HepG2 (cell line): ENCODE measurements at regions not wholly inside any gene's neighbourhood (a gene's known extent, or its start where the extent isn't known, plus 50 kb on each side); places are given as distances from the start of the nearest gene placed in this dataset.

Experiments used
- KDM5B ChIP-seq: sonication (generic); formaldehyde crosslinking; IDR thresholded peaks from 2 replicates; pipeline ENCODE4 v1.4.0; 2020; ENCODE audit warnings: missing genetic modification reagents, mild to moderate bottlenecking, borderline replicate concordance
- NR2F6 ChIP-seq, 2 experiments: IDR thresholded peaks; 2 replicates each; pipeline ENCODE4 v1.6.1; 2016; ENCODE audit warnings: antibody characterized with exemption in 1 of 2, mild to moderate bottlenecking in 1 of 2
- PHF5A ChIP-seq: IDR thresholded peaks from one replicate; pipeline ENCODE4 v1.6.1; 2018; ENCODE audit warnings: low read depth, missing genetic modification reagents; ENCODE audit not compliant: unreplicated experiment
- PHF8 ChIP-seq: sonication (generic); formaldehyde crosslinking; IDR thresholded peaks from 2 replicates; pipeline ENCODE4 v1.5.0; 2020; ENCODE audit warnings: missing genetic modification reagents
- POLR2AphosphoS5 ChIP-seq: IDR thresholded peaks from 2 replicates; pipeline ENCODE4 v1.6.1; 2012; ENCODE audit warnings: low read depth, low read length
- TF ChIP-seq, protein P1 (sequence below): sonication (generic); formaldehyde crosslinking; IDR thresholded peaks from 2 replicates; pipeline ENCODE4 v1.4.0; 2020; ENCODE audit warnings: missing genetic modification reagents, borderline replicate concordance
- TF ChIP-seq, protein P2 (sequence below): sonication (generic); formaldehyde crosslinking; IDR thresholded peaks from 2 replicates; pipeline ENCODE4 v1.5.0; 2020; ENCODE audit warnings: missing genetic modification reagents, mild to moderate bottlenecking, borderline replicate concordance
- TF ChIP-seq, protein P3 (sequence below): sonication (generic); formaldehyde crosslinking; IDR thresholded peaks from 2 replicates; pipeline ENCODE4 v1.4.0; 2020; ENCODE audit warnings: missing genetic modification reagents, mild to moderate bottlenecking, borderline replicate concordance
- TF ChIP-seq, protein P4 (sequence below): sonication (generic); formaldehyde crosslinking; conservative IDR thresholded peaks from 2 replicates; pipeline ENCODE4 v1.4.0; 2020; ENCODE audit warnings: missing genetic modification reagents

DNA sequence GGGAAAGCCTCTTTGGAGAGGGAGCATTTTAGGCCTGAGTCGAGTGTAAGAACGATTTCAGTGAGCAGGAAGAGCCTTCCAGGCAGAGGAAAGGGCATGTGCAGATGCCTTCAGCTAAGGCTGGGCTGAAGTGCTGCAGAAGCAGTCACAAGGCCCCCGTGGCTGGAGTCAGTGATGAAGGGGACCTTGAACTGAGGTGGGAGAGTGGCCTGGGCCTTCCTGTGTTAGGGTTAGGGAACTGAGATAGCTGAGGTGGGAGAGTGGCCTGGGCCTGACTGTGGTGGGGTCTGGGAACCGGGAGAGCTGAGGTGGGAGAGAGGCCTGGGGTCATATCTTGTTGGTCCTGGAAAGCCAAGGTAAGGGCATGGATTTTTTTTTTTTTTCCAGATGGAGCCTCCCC lies 50.9 kb upstream of the ETV3 start:
- no peak for TF ChIP-seq KDM5B (CRISPR knock-in tag)
- TF ChIP-seq, protein P1, sequence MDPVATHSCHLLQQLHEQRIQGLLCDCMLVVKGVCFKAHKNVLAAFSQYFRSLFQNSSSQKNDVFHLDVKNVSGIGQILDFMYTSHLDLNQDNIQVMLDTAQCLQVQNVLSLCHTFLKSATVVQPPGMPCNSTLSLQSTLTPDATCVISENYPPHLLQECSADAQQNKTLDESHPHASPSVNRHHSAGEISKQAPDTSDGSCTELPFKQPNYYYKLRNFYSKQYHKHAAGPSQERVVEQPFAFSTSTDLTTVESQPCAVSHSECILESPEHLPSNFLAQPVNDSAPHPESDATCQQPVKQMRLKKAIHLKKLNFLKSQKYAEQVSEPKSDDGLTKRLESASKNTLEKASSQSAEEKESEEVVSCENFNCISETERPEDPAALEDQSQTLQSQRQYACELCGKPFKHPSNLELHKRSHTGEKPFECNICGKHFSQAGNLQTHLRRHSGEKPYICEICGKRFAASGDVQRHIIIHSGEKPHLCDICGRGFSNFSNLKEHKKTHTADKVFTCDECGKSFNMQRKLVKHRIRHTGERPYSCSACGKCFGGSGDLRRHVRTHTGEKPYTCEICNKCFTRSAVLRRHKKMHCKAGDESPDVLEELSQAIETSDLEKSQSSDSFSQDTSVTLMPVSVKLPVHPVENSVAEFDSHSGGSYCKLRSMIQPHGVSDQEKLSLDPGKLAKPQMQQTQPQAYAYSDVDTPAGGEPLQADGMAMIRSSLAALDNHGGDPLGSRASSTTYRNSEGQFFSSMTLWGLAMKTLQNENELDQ (CRISPR knock-in tag), result no peak
- no peak for TF ChIP-seq PHF5A (CRISPR knock-in tag)
- no peak for TF ChIP-seq POLR2AphosphoS5
- no peak for TF ChIP-seq PHF8 (CRISPR knock-in tag)
- TF ChIP-seq, protein P2, sequence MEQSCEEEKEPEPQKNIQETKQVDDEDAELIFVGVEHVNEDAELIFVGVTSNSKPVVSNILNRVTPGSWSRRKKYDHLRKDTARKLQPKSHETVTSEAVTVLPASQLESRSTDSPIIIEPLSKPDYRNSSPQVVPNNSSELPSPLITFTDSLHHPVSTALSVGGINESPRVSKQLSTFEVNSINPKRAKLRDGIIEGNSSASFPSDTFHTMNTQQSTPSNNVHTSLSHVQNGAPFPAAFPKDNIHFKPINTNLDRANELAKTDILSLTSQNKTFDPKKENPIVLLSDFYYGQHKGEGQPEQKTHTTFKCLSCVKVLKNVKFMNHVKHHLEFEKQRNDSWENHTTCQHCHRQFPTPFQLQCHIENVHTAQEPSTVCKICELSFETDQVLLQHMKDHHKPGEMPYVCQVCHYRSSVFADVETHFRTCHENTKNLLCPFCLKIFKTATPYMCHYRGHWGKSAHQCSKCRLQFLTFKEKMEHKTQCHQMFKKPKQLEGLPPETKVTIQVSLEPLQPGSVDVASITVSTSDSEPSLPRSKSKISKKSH, result no peak
- TF ChIP-seq, protein P3, sequence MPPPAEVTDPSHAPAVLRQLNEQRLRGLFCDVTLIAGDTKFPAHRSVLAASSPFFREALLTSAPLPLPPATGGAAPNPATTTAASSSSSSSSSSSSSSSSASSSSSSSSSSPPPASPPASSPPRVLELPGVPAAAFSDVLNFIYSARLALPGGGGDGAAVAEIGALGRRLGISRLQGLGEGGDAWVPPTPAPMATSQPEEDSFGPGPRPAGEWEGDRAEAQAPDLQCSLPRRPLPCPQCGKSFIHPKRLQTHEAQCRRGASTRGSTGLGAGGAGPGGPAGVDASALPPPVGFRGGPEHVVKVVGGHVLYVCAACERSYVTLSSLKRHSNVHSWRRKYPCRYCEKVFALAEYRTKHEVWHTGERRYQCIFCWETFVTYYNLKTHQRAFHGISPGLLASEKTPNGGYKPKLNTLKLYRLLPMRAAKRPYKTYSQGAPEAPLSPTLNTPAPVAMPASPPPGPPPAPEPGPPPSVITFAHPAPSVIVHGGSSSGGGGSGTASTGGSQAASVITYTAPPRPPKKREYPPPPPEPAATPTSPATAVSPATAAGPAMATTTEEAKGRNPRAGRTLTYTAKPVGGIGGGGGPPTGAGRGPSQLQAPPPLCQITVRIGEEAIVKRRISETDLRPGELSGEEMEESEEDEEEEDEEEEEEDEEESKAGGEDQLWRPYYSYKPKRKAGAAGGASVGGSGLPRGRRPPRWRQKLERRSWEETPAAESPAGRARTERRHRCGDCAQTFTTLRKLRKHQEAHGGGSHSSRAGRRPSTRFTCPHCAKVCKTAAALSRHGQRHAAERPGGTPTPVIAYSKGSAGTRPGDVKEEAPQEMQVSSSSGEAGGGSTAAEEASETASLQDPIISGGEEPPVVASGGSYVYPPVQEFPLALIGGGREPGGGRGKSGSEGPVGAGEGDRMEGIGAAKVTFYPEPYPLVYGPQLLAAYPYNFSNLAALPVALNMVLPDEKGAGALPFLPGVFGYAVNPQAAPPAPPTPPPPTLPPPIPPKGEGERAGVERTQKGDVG (CRISPR knock-in tag), result no peak
- TF ChIP-seq, protein P4, sequence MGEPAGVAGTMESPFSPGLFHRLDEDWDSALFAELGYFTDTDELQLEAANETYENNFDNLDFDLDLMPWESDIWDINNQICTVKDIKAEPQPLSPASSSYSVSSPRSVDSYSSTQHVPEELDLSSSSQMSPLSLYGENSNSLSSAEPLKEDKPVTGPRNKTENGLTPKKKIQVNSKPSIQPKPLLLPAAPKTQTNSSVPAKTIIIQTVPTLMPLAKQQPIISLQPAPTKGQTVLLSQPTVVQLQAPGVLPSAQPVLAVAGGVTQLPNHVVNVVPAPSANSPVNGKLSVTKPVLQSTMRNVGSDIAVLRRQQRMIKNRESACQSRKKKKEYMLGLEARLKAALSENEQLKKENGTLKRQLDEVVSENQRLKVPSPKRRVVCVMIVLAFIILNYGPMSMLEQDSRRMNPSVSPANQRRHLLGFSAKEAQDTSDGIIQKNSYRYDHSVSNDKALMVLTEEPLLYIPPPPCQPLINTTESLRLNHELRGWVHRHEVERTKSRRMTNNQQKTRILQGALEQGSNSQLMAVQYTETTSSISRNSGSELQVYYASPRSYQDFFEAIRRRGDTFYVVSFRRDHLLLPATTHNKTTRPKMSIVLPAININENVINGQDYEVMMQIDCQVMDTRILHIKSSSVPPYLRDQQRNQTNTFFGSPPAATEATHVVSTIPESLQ (CRISPR knock-in tag), result no peak
- no peak for TF ChIP-seq NR2F6 (IDR thresholded peaks at IDR 0.05)
- TF ChIP-seq NR2F6 (CRISPR knock-in tag; IDR thresholded peaks at IDR 0.05), result no peak
